Vagina (tissue), 2 donors: ENCODE measurements at regions not wholly inside any gene's neighbourhood (a gene's known extent, or its start where the extent isn't known, plus 50 kb on each side); places are given as distances from the start of the nearest gene placed in this dataset.
"Not testable (repeated sequence)": the region's sequence is repeated elsewhere in the genome, so short reads cannot be mapped to it uniquely, and the experiment has no call there.

ENCODE experiments used
- DNase-seq, 2 donors: peaks; one replicate each; pipeline ENCODE4 v3.0.0-alpha.2; 2017; ENCODE audit errors: extremely low spot score in 2 of 2
- H3K27ac ChIP-seq: fragments of 200-600 bp; sonication (generic); one replicate; pipeline ENCODE4 v1.5.1; 2019
- H3K27me3 ChIP-seq: fragments of 200-600 bp; sonication (generic); one replicate; pipeline ENCODE4 v1.5.1; 2019
- H3K36me3 ChIP-seq, 2 donors: fragments of 200-600 bp; sonication (generic); one replicate each; pipeline ENCODE4 v1.5.1; 2017 to 2019
- H3K4me1 ChIP-seq: fragments of 200-600 bp; sonication (generic); one replicate; pipeline ENCODE4 v1.5.1; 2019
- H3K4me3 ChIP-seq, 2 donors: fragments of 200-600 bp; sonication (generic); 1 replicate in 1 of 2; 2 replicates in 1 of 2; pipeline ENCODE4 v1.5.1; 2016 to 2019
- H3K9me3 ChIP-seq: fragments of 200-600 bp; sonication (generic); one replicate; pipeline ENCODE4 v1.5.1; 2019
- CTCF ChIP-seq, 3 experiments: fragments of 450-650 bp in 2 of 3; fragments of 200-600 bp in 1 of 3; sonication (generic) in 1 of 3; IDR thresholded peaks; one replicate each; pipeline ENCODE4 v1.5.1; 2017 to 2019; ENCODE audit warnings: antibody characterized with exemption in 3 of 3, mild to moderate bottlenecking in 2 of 3, moderate library complexity in 2 of 3
- POLR2A ChIP-seq, 2 donors: fragments of 450-650 bp; IDR thresholded peaks; one replicate each; pipeline ENCODE4 v1.6.1; 2017; ENCODE audit warnings: antibody characterized with exemption in 2 of 2, mild to moderate bottlenecking in 2 of 2, moderate library complexity in 2 of 2
- POLR2AphosphoS5 ChIP-seq, 2 donors: sonication (generic); formaldehyde crosslinking; IDR thresholded peaks; one replicate each; pipeline ENCODE4 v1.9.0; 2017; ENCODE audit warnings: antibody characterized with exemption in 2 of 2, mild to moderate bottlenecking in 2 of 2, low read depth in 1 of 2; ENCODE audit not compliant: insufficient read depth in 1 of 2
- intact Hi-C: fragments of 100-400 bp; cut with DNase I; formaldehyde crosslinking; loops from one replicate; pipeline ENCODE4 v1.15.1; 2023

GRCh38 chr6:12627053-12627452 is 89.5 kb upstream of the PHACTR1 start:
- TF ChIP-seq CTCF (IDR thresholded peaks at IDR 0.05) (no peak), POLR2AphosphoS5 (IDR thresholded peaks at IDR 0.05; ENCODE audit: insufficient read depth in 1 of 2, low read depth in 1 of 2) (no peak), POLR2A (IDR thresholded peaks at IDR 0.05) (no peak)
- no peak for DNase-seq
- H3K27me3 ChIP-seq = no peaks in the 10 kb centered on the region
- no peaks in the 10 kb centered on the region for H3K36me3 ChIP-seq
- H3K4me1 ChIP-seq = no peaks in the 10 kb centered on the region
- H3K9me3 ChIP-seq = no peaks in the 10 kb centered on the region
- no peak overlapping the region for H3K27ac ChIP-seq
- intact Hi-C loops = no loop called here
- no peak overlapping the region for H3K4me3 ChIP-seq

- no peaks in the 10 kb centered on the region for H3K4me1 ChIP-seq
Measured at GRCh38 chr6:12628327-12628726, 88.2 kb upstream of the PHACTR1 start.

GRCh38 chr6:12633746-12634145 is 82.8 kb upstream of the PHACTR1 start:
- H3K4me1 ChIP-seq, H3K27me3 ChIP-seq, H3K27ac ChIP-seq, H3K36me3 ChIP-seq, H3K4me3 ChIP-seq, DNase-seq, H3K9me3 ChIP-seq, intact Hi-C loops: not testable (repeated sequence)

More at GRCh38 chr6:12628327-12628726, 88.2 kb upstream of the PHACTR1 start:
- intact Hi-C loops = no loop called here
- no peak overlapping the region for H3K27ac ChIP-seq
- TF ChIP-seq CTCF (IDR thresholded peaks at IDR 0.05) (no peak), POLR2AphosphoS5 (IDR thresholded peaks at IDR 0.05; ENCODE audit: insufficient read depth in 1 of 2, low read depth in 1 of 2) (no peak), POLR2A (IDR thresholded peaks at IDR 0.05) (no peak)
- DNase-seq = no peak
- H3K4me3 ChIP-seq = no peak overlapping the region
- no peaks in the 10 kb centered on the region for H3K27me3 ChIP-seq
- no peaks in the 10 kb centered on the region for H3K36me3 ChIP-seq
- no peaks in the 10 kb centered on the region for H3K9me3 ChIP-seq

GRCh38 chr6:12635375-12635774 is 81.2 kb upstream of the PHACTR1 start:
- DNase-seq = no peak
- Histone ChIP-seq H3K4me1 (no peaks in the 10 kb centered on the region), H3K27me3 (no peaks in the 10 kb centered on the region), H3K27ac (no peak overlapping the region), H3K9me3 (no peaks in the 10 kb centered on the region), H3K4me3 (no peak overlapping the region), H3K36me3 (no peaks in the 10 kb centered on the region)
- intact Hi-C loops = no loop called here
- TF ChIP-seq POLR2AphosphoS5 (IDR thresholded peaks at IDR 0.05; ENCODE audit: insufficient read depth in 1 of 2, low read depth in 1 of 2) (no peak), CTCF (IDR thresholded peaks at IDR 0.05) (no peak)

GRCh38 chr6:12635813-12636212 is 80.8 kb upstream of the PHACTR1 start:
- Histone ChIP-seq H3K27ac (no peak overlapping the region), H3K36me3 (no peaks in the 10 kb centered on the region), H3K9me3 (no peaks in the 10 kb centered on the region), H3K4me1 (no peaks in the 10 kb centered on the region), H3K27me3 (no peaks in the 10 kb centered on the region), H3K4me3 (no peak overlapping the region)
- intact Hi-C loops = no loop called here
- DNase-seq = no peak
- TF ChIP-seq POLR2AphosphoS5 (IDR thresholded peaks at IDR 0.05; ENCODE audit: insufficient read depth in 1 of 2, low read depth in 1 of 2) (no peak), CTCF (IDR thresholded peaks at IDR 0.05) (no peak)

GRCh38 chr6:12636336-12636735 is 80.2 kb upstream of the PHACTR1 start:
- intact Hi-C loops = no loop called here
- Histone ChIP-seq H3K9me3 (no peaks in the 10 kb centered on the region), H3K4me3 (no peak overlapping the region), H3K36me3 (no peaks in the 10 kb centered on the region), H3K27ac (no peak overlapping the region), H3K4me1 (no peaks in the 10 kb centered on the region), H3K27me3 (no peaks in the 10 kb centered on the region)
- TF ChIP-seq CTCF (IDR thresholded peaks at IDR 0.05) = no peak
- no peak for TF ChIP-seq POLR2A (IDR thresholded peaks at IDR 0.05)
- TF ChIP-seq POLR2AphosphoS5 (IDR thresholded peaks at IDR 0.05; ENCODE audit: insufficient read depth in 1 of 2, low read depth in 1 of 2) = no peak
- no peak for DNase-seq
